Transverse colon (tissue), 4 donors: ENCODE measurements at regions not wholly inside any gene's neighbourhood (a gene's known extent, or its start where the extent isn't known, plus 50 kb on each side); places are given as distances from the start of the nearest gene placed in this dataset.

Source experiments
- POLR2A ChIP-seq: fragments of 450-650 bp; IDR thresholded peaks from one replicate; pipeline ENCODE4 v1.6.1; 2016; ENCODE audit warnings: antibody characterized with exemption, mild to moderate bottlenecking, moderate library complexity
- POLR2AphosphoS5 ChIP-seq, 3 donors: sonication (generic); formaldehyde crosslinking; IDR thresholded peaks; one replicate each; pipeline ENCODE4 v1.6.1; 2016; ENCODE audit warnings: antibody characterized with exemption in 3 of 3
- TF ChIP-seq, protein P1 (sequence below), 5 experiments: fragments of 200-600 bp in 3 of 5; fragments of 450-650 bp in 2 of 5; sonication (generic) in 3 of 5; IDR thresholded peaks; 1 replicate in 2 of 5; 2 replicates in 3 of 5; pipeline ENCODE4 v1.5.1; 2016 to 2017; ENCODE audit warnings: antibody characterized with exemption in 5 of 5, inconsistent platforms in 3 of 5, mild to moderate bottlenecking in 2 of 5, moderate library complexity in 1 of 5

DNA sequence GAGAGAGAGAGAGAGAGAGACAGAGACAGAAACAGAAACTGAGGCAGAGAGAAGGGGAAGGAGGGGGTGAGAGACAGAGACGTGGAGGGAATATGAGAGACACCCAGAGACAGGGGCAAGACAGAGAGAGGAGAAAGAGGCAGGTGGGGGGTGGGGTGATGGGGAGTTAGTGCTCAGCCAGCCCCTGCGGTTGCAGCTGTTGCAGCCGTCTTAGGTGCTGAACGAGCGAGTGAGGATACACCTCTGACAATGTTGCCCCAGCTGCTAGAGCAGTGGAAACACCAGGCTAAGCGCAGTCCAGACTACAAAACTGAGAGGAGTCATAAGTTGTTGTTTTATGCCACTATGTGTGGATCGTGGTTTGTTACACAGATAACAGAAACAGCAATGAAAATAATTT, 328.2 kb upstream of the SHH start:
- TF ChIP-seq POLR2AphosphoS5 (IDR thresholded peaks at IDR 0.05) (no peak), POLR2A (no peak)
- TF ChIP-seq, protein P1, sequence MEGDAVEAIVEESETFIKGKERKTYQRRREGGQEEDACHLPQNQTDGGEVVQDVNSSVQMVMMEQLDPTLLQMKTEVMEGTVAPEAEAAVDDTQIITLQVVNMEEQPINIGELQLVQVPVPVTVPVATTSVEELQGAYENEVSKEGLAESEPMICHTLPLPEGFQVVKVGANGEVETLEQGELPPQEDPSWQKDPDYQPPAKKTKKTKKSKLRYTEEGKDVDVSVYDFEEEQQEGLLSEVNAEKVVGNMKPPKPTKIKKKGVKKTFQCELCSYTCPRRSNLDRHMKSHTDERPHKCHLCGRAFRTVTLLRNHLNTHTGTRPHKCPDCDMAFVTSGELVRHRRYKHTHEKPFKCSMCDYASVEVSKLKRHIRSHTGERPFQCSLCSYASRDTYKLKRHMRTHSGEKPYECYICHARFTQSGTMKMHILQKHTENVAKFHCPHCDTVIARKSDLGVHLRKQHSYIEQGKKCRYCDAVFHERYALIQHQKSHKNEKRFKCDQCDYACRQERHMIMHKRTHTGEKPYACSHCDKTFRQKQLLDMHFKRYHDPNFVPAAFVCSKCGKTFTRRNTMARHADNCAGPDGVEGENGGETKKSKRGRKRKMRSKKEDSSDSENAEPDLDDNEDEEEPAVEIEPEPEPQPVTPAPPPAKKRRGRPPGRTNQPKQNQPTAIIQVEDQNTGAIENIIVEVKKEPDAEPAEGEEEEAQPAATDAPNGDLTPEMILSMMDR (IDR thresholded peaks at IDR 0.05) = no peak
